ENCODE measurements at regions not wholly inside any gene's neighbourhood (a gene's known extent, or its start where the extent isn't known, plus 50 kb on each side); places are given as distances from the start of the nearest gene placed in this dataset.
"Not testable (repeated sequence)": the region's sequence is repeated elsewhere in the genome, so short reads cannot be mapped to it uniquely, and the experiment has no call there.

DNA sequence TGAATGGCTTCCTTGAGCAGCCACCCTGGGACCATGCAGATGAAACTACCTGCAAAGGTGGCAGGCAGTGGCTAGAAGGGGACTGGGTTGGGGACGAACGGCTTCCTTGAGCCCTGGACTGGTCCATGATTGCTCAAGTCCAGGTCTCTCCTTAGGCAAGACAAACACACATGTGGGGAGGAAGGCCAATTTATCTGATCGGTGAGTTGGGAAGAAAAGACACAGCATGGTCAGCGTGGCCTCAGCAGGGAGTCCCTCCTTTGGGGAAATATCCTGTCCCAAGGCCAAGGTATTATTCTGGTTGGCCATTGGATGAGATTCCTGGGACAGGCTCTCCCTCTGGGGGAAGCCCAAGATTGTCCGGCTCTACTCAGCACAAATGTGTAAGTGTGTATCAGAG lies 116.3 kb upstream of the ERG start:
- no peak for DNase-seq

DNA sequence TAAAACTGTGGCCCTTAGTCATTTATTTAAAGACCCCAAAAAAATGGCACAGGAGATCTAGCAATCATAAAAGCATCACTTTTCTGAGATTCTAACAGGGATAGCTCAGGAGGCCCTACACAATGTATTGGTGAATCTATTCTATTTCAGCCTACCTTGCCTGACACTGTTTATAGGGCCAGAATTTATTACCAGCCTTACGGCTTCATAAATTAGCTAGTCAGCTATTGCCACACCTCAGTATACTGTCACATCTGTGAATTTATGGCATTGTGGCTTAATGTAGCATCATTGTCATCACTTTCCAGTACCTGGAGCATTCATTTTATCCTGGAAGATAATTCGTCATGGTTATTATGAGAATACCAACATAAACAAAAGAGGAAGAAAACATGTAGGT lies 121.2 kb upstream of the ERG start:
- no peak for DNase-seq

DNA sequence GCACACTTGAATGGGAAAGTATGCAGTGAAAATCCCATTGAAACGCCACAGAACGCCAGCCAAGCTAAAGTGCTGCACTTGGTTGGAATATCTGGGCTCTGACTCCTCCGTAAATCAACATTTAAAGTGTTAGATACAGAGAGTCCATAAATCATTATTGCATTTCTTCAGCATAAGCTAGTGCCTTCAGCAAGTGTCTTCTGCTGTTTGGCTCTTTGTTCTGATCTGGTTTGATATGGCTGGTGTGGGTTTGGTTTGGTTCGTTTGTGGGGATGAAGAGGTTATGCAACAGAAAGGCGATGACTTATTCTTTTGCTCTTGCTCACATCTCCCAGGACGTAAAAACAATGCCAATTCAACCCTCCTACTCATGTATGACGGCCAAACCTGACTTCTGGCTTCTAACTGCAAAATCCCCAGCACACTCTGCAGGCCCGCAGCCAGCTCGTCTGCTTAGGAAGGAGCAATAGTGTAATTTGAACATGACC lies 121.8 kb upstream of the ERG start:
- DNase-seq: peak; percentile 74

DNA sequence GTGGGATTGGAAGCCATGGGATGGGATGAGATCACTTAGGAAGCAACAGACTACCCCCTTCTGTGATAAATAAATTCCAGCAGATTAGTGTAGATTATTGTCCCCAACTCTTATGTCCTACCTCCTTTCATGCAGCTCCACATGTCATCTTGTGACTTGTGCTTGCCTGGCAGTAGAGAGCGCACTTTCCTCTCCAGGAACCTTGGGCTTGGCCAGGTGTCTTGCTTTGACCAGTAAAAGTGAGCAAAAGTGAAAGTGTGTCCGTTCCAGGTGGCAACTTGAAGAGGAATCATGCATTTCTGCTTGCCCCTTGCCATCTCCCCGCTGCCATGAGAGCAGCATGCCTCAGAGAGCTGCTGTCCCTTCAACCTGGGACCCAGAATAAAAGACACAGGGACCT lies 122.9 kb upstream of the ERG start:
- DNase-seq: no peak

DNA sequence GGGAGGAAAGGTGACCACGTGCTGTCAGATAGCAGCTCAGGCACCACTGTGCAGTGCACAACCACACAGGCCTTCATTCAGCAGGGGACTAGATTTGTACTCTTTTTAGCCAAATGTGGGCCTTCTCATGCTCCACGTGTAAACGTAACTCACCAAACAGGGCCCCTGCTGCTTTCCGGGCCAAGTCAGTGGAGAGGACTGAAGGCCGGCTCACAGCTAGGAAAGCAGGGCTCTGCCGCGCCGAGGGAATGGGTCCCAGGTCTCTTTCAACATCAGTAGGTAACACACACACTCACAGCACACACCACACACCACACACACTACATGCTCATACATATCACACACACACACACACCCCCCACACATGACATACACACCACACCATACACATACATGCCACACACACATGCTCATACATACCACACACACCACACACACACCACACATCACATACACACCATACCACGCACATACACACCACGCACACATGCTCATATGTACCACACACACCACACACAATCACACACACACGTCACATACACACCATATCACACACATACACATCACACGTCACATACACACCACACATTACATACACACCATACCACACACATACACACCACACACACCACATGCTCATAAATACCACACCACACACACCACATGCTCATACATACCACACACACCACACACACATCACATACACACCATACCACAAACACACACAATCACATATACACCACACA lies 124.0 kb upstream of the ERG start:
- DNase-seq: no peak

DNA sequence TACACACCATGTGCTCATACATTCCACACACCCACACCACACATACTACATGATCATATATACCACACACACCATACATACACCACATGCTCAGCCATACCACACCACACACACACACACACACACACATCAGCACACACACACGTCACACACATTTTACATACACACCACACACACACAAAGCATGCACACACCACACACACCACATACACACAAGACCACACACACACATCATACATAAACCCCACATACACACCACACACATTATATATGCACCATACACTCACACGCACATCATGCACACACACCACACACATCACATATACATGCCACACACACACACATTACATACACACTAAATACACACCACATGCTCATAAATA lies 124.5 kb upstream of the ERG start:
- DNase-seq: no peak

DNA sequence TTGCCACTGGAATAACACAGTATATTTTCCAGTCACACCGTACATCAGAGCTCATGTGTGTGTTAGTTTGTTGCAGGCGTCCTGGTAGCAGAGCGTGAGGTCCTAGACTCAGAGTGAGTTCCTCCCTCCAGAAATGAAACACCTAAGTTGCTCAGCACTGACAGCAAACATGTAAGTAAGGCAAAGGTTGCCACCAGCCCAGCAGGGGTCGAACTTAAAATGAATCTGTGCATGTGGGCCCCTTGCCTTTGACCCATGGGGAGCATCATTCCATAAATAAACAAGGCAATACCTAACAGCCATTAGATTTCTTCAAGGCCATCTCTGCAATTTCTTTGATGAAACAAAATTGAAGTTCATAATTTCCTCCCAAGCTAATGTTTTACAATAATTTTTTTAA lies 125.3 kb upstream of the ERG start:
- no peak for DNase-seq

DNA sequence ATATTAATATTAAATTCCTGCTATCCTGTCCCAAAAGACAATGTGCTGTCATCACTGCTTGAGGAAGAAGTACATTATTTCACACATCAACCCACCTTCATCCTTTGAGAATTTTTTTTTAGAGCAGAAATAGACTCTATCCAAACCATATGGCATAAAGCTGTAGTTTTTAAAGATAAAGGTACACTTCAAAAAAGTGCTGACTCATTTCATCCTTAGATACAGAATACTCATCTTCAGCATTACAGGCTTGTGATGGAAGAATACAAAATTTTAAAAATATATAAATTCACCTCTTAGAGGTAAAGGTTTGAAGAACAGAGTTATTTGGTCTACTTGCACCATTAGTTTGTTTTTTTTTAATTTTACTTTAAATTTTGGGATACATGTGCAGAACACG lies 126.7 kb upstream of the ERG start:
- no peak for DNase-seq

DNA sequence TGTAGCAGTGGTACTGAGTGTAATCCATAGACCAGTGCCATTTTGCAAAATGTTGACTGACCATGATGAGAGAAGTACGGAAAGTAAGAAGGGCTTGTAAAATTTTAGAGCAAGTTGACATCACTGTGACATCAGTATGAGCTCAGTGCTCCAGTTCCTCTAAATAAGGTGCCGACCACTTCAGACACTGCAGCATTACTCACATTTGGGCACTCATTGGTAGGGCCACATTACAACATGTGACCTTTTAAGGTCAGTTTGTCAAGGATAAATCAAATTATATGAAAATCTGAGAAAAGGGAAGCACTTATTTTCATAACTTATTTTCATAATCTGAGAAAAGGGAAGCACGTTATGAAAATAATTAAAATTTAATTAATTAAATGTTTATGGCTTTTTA lies 128.0 kb upstream of the ERG start:
- DNase-seq: no peak

DNA sequence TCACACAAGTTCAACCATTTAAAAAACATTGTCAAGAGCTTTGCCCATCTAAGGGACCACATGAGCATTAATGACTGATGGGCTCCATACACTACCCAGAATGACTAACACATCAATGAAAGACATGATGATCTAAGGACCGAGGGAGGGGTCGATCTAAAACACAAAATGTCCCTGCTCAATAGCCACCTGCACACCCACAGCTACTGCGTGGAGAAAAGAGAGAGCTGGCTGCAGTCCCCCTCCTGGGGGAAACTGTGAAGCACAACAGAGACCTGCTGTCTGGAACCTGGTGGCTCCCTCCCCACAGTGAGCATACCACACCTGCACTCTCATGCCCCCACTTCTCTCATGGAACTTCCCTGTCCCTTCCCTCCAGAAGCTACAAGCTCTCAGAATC lies 130.1 kb upstream of the ERG start:
- DNase-seq: no peak

DNA sequence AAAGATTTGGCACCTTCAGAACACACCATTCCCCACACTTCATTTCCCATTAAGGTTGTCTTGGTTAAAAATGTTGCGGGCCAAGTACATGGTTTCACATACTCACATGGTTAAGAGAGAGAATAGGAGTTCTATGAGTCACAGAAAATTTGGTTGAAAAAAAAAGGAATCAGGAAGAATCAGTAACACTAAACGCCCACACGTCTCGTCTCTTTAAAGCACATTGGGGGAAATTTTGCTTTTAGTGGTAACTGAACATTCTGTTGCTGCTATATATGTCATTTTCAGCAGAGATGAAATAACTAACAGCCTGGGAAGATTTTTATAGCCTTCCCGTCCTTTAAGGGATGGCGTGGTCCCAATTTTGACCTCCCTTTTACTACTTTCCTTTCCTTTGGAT lies 132.9 kb upstream of the ERG start:
- DNase-seq: peak; percentile 84

DNA sequence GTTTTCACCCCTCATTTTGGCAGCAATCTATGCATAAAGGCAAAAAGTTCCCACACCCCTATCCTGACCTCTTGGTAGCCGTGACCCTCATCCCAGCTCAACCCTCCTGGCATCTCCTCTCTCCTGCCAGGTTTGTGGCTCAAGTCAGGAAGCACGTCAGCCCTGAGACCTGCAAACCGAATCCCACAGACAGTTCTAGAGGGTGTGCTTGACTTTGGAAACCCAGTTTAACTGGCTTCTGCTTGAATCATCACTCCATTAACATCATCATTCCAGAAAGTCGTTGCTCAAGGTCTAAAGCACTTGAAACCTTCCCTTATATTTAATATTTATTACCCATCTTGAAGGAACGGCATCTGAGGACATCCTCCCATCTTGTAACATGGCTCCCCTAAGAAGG lies 133.4 kb upstream of the ERG start:
- peak; percentile 56 for DNase-seq

DNA sequence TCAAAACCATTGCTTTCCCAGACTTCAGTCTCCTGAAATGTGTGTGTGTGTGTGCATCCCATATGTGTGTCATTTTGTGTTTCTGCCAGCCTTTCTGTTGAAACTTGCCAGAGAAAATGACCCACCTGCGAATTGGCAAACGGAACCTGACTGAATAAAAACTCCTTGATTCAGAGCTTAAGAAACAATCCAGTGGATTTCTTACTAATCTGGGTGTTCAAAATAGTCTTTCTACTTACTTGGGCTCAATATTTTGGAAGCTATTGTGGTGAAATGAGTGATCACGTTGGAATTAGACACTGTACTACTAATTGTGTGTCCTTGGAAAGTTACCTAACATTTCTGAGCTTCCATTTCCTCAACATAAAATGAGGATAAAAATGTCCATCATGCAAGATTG lies 138.9 kb upstream of the ERG start:
- peak; percentile 30 for DNase-seq

DNA sequence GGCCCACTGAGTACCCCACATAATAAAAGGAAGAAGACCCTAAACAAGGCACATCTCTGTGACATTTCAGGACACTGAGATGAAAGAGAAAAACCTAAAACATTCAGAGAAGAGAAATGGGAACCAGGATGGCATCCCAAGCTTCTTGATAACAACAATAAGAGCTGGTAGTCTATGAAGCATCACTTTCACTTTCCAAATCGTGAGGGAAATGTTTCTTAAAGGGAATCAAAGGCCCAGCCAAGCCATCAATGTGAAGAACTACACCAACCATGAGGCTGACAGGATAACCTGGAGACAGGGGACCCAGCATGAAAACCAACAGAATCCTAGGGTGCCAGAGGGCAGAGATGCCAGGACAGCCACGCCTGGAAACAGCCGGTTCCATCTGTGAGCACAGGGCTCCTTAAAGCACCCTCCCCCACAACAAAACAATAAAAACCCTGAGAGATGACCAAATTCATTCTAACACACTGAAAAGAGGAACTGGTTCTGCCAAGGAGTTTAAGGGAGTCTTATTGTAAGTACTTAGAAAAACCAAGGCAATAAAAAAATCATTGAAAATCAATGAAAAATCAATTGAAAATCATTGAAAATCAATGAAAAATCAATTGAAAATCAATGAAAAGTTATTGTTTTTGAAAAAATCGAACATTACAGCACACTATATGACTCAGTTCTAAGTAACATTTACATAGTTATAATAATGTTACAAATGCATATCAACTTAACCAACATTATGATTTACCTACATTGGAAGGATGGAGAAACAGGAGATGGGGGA lies 141.5 kb upstream of the ERG start:
- DNase-seq: no peak

DNA sequence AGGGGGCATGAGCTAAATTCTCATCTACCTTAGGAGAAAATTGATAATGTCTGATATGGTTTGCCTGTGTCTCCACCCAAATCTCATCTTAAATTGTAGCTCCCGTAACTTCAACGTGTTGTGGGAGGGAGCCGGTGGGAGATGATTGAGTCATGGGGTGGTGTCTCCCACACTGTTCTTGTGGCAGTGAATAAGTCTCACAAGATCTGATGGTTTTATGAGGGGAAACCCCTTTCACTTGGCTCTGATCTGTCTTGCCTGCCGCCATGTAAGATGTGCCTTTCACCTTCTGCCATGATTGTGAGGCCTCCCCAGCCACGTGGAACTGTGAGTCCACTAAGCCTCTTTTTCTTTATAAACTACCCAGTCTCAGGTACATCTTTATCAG lies 142.1 kb upstream of the ERG start:
- not testable (repeated sequence) for DNase-seq

DNA sequence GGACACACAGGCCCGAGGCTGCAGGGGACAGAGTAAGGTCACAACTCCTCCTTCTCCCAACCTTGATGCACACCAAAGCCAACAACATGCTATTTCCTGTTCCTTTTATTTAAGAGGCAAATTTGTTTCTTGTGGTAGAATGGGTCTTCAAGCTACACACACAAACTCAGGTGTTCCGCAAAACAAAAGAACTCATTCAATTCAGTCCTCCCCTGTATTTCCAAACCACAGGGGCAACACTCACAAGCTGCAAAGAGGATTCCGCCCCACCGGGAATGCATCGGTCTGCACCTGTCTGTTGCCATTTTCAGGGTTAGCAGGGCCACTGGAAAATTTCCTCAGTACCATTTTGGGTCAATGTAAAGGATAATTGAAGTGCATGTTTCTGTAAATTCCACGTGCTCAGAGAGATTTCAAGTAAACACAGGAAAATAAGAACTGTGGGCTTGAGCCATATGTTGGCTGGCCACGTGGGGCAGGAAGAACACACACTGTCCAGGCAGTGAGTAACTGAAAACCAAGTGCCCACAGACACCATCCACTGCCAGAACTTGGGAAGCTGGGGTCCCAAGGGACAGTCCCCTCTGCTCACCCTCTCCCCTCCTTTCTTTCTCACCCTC lies 145.2 kb upstream of the ERG start:
- DNase-seq: no peak

DNA sequence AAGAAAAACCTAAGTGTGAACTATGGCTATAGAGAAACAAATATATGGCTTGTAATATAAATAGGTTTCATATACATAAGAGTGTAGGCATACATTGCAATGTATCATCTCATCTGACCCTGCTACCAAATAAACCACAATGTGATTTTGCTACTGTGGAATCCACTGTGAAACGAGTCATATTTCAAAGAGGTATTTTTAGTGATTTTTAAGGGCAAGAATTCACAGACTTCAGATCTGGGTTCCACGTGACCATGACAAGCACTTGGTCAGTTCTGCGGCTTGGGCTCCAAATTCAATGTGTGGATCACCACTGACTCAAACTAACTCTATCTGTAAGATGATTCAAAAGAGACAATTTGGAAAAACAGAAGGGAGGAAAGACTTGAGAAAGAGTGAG lies 147.0 kb upstream of the ERG start:
- DNase-seq: peak; percentile 95

DNA sequence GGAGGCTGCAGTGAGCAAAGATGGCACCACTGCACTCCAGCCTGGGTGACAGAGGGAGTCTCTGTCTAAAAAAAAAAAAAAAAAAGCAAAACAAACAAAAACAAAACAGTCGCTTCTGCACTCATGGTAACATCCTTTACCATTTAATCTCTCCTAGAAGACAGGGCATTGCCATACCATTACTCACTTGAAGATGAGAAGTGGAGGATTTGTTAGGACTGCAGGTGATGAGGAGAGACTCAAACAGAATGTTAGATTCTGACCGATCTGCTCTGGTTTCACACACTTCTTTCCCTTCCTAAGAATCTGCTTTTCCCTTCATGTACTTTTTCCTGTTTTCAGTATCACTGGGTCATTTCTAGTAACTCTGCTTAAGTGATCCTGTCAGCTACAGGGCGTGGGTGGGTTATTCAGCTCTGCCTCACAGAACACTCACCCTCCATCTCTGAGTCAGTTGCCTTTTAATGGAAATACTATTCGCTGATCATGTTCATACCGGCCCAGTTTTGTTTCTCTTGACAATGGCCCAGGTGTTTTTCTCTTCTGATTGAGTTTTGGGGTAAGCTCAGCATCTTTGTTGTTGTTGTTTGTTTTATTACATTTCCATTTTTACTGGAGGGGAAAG lies 148.0 kb upstream of the ERG start:
- DNase-seq: peak; percentile 64

DNA sequence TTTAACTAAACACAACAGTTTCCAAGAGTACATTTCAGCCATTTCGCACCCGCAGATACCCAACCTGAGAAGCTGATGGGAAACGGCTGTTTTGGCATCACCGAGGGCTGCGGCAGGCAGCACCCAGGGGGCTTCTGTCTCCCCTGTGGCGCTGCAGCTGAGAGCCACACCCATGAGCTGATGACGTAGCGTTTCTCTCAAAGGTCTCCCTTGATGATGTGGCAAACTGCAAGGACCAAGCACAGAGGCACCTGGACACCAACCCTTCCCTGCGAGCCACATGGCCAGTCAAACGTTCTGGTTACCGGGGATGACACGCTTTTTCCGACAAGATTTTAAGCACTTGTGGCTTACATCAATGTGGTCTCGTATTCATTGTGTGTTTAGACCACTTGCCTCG lies 150.8 kb upstream of the ERG start:
- no peak for DNase-seq

DNA sequence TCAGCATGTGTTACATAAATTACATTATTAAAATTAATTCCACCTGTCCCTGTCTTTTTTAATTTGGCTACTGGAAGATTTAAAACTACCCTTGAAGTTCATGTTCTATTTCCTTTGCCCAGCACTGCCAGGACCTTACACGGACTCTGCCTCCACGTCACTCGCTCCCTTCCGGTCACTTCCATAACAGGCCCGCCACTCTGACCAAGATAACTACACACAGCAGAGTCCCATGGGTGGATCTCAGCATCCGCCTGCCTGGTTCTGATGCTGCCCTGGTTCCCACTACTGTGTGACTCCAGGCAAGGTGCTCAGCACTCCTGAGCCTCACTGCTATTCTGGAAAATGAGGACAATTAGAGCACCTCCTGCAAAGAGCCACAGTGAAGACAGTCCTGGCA lies 153.3 kb upstream of the ERG start:
- no peak for DNase-seq

DNA sequence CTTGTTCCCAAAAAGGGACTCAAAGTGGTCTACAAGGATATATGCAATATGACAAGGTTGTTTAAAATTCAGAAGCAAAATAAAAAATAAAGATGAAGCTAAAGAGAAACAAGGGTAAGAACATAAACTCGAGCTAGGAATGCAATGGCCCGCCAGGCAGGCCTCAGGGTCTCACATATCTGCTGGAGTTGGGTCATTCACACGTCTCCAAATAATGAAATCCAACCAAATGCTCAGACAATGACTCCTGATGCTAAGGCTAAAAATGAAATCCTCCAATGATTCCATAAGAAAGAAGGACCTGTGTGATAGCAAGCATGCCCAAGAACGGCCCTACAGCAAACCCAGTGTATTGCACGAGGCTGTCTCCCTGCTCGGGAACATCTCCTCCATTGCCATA lies 153.3 kb upstream of the ETS2 start:
- no peak for DNase-seq

DNA sequence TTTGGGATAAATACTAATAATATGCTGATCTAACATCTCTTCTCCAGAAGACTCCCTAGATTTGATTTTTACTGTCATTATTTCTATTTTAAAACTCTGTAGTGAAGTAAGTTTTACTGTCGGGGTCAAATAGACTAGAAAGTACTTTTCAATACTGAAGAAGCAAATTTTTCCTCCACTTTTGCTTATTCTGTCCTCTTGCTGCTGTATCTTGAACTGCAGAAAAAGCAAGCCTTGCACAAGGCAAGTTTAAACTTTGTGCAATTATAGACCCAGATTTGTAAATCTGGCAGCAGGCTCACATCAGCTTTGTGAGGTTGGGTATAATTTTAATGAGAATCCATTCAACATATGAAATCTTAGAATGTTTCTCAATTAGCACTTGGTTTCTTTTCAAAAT lies 151.1 kb upstream of the ETS2 start:
- no peak for DNase-seq

DNA sequence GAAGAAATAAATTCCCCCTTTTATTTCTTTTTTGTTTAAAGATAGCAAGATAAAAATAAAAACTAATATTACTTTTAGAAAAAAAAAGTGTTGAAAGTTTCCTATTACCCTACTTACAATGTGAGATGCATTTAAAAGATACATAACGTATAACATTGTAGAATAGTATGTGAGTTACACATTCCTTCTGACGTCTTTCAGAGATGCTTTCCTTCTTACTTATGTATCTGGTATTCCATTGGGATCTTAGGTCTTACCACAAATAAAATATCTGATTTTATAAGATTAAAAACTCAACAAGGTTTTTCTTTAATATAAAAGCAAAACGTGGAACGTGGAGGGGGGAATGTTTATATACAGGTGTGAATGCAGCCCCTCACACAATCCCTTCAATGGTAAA lies 147.2 kb upstream of the ETS2 start:
- peak; percentile 70 for DNase-seq

Measured in fibroblast of skin of abdomen (primary cell).